SK-N-MC (cell line): ENCODE measurements at regions not wholly inside any gene's neighbourhood (a gene's known extent, or its start where the extent isn't known, plus 50 kb on each side); places are given as distances from the start of the nearest gene placed in this dataset.

Source experiments
- EZH2 ChIP-seq: fragments of 200-600 bp; sonication (generic); IDR thresholded peaks from one replicate; pipeline ENCODE4 v1.6.1; 2017; ENCODE audit warnings: antibody characterized with exemption
- POLR2AphosphoS5 ChIP-seq: IDR thresholded peaks from 2 replicates; pipeline ENCODE4 v1.6.1; 2012; ENCODE audit warnings: mild to moderate bottlenecking, low read depth, low read length, borderline replicate concordance

- TF ChIP-seq EZH2: no peak
- TF ChIP-seq POLR2AphosphoS5: no peak
These were observed 248.7 kb upstream of the DAB1 start for GRCh38 chr1:57672346-57673140.
